ENCODE measurements at regions not wholly inside any gene's neighbourhood (a gene's known extent, or its start where the extent isn't known, plus 50 kb on each side); places are given as distances from the start of the nearest gene placed in this dataset.
A peak's percentile ranks its signal among the peaks of the same experiment; 100 is the strongest.
"Not testable (repeated sequence)": the region's sequence is repeated elsewhere in the genome, so short reads cannot be mapped to it uniquely, and the experiment has no call there.

DNA sequence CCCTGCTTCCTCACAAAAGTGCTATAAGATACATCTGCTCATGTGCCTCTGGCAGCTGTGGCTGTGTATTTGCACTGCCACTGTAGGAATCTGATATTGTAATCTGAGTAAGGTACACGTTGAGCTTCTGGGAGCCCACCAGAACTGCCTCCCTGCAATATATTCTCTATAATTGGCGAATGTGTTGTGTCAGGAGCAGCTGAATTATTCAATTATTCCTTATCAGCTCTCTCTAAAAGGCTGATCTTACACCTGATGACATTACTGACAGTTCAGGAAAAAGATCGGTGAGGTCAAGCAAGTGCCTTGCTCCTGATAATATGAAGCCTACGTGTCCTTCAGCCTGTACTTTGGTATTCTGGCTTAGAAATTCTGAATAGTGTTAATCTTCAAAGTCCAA lies 1015.0 kb downstream of the CDH9 start:
- H3K9me3 Mint-ChIP-seq, result peaks cover 0 to 11% (median 5%) of the 10 kb centered on the region in 9 donors
- H3K27me3 Mint-ChIP-seq, result no peaks in the 10 kb centered on the region
- no peak overlapping the region for H3K27ac Mint-ChIP-seq
- no peaks in the 10 kb centered on the region for H3K36me3 Mint-ChIP-seq
- no peak overlapping the region for H3K4me3 Mint-ChIP-seq
- POLR2A ChIA-PET, result no interaction called here
- DNase-seq, result no peak
- no peaks in the 10 kb centered on the region for H3K4me1 Mint-ChIP-seq
- ATAC-seq, result no peak

DNA sequence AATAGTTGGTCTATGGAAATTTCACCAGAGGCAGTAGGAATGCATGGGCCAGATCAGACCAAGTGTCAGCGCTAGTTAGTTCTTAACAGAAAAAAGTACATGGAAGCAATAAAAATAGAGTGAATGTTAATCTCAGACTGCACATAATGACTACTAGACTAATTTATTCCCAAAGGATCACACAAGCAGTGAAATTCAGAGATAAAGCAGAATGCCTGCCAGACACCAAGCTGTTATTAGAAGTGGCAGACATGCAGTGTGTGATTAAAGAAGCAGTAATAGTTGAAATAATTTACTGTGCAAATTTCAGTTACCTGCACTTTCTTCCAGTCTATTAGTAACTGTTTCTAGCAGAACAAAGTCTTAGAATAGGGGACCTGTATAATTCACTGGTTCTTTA lies 1024.2 kb downstream of the CDH9 start:
- no peak overlapping the region for H3K27ac Mint-ChIP-seq
- no peak overlapping the region for H3K4me3 Mint-ChIP-seq
- no peaks in the 10 kb centered on the region for H3K36me3 Mint-ChIP-seq
- no peaks in the 10 kb centered on the region for H3K4me1 Mint-ChIP-seq
- DNase-seq, result no peak
- no peak for ATAC-seq
- POLR2A ChIA-PET, result no interaction called here
- H3K27me3 Mint-ChIP-seq, result no peaks in the 10 kb centered on the region
- peaks cover 0 to 28% (median 6%) of the 10 kb centered on the region in 9 donors for H3K9me3 Mint-ChIP-seq

DNA sequence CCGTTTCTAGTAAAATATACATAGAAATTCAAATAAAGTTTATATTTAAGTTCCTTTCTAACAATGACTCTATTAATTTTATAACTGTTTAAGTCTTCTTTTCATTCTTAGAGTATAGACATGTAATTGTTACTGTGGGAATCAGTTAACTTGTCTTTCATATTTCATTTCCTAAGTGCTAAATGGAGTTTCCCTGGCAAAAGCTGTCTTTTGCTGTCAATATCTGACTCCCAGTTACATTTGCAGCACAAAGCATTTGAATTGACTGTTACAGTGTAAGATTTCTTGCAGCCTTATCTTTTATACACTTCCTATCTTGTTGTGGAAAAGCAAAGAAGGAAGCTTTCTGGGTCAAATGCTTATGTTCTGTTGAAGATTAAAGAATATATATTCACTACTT lies 1026.3 kb downstream of the CDH9 start:
- POLR2A ChIA-PET, result no interaction called here
- no peak for ATAC-seq
- H3K27ac Mint-ChIP-seq, result no peak overlapping the region
- peaks cover 0 to 28% (median 6%) of the 10 kb centered on the region in 9 donors for H3K9me3 Mint-ChIP-seq
- no peaks in the 10 kb centered on the region for H3K27me3 Mint-ChIP-seq
- H3K4me3 Mint-ChIP-seq, result no peak overlapping the region
- no peak for DNase-seq
- peaks cover 0 to under 1% (median 0%) of the 10 kb centered on the region in 3 donors for H3K36me3 Mint-ChIP-seq
- H3K4me1 Mint-ChIP-seq, result no peaks in the 10 kb centered on the region

DNA sequence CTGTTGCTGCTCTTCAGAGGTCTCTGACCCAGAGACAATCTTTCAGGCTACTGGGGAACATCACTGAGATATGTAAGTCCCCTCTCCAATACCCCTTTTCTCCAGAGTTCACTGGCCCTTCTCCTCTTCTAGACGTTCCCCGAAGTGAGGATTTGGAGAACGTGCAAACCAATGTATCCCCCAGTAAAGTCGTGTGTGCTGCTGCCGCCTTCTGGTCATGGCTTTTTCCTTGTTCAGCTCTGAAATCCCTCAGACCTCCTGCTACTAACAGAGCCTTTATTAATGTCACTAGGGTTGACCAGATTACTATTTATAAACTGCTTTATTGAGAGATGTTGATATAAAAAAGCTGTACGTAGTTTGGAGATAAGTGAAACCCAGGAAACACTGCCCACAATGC lies 1028.6 kb downstream of the CDH9 start:
- Mint-ChIP-seq H3K27me3 (no peaks in the 10 kb centered on the region), H3K4me1 (peaks cover 0 to 1% (median 0%) of the 10 kb centered on the region in 4 donors), H3K27ac (peak overlapping the region in 1 of 10 donors; percentile 2), H3K4me3 (no peak overlapping the region), H3K9me3 (peaks cover 0 to 25% (median 13%) of the 10 kb centered on the region in 9 donors), H3K36me3 (peaks cover 0 to 4% (median 0%) of the 10 kb centered on the region in 3 donors)
- POLR2A ChIA-PET, result no interaction called here
- ATAC-seq, result no peak
- DNase-seq, result no peak

DNA sequence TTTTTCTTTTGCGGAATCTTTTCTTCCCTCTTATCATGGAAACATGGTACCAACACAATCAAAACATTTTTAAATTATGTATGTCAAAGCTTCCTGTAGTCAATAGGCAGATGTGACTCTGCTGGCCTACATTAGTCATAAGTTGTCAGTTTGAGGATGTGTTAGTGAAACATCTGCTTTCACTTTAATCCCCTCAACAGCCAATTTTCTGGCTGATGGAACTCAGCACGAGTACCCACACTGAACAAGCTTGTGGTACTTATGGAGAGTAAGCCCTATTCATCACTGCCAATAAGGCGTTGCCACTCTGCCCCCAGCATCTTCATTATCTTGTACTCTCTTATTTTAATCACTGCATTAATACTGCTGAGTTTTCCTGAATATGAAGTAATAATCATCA lies 1034.4 kb downstream of the CDH9 start:
- Mint-ChIP-seq H3K4me3 (no peak overlapping the region), H3K36me3 (peaks cover 0 to 4% (median 0%) of the 10 kb centered on the region in 3 donors), H3K27ac (no peak overlapping the region), H3K9me3 (peaks cover 2 to 44% (median 13%) of the 10 kb centered on the region in 9 donors), H3K4me1 (peaks cover 0 to 1% (median 0%) of the 10 kb centered on the region in 4 donors), H3K27me3 (no peaks in the 10 kb centered on the region)
- ATAC-seq (no peak), DNase-seq (no peak)
- POLR2A ChIA-PET, result no interaction called here

DNA sequence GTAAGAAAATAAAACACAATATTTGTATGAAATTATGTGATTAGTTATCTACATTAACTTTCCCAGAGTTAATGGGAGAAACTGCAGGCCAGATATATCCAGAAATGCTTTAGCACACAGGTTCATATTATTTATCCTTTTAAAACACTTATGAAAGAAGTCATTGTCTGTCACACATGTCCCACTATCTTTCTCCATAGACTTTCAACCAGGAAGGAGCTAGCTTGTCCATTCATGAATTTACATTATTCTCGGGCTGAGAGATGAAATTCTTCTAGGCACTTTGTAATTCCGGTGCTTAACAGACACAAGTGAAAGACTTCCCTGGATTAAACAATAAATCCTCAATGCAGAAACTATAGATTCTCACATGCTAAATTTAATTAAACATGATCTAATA lies 1043.2 kb downstream of the CDH9 start:
- POLR2A ChIA-PET, result no interaction called here
- H3K27ac Mint-ChIP-seq, result no peak overlapping the region
- DNase-seq, result no peak
- no peaks in the 10 kb centered on the region for H3K36me3 Mint-ChIP-seq
- H3K4me1 Mint-ChIP-seq, result no peaks in the 10 kb centered on the region
- H3K4me3 Mint-ChIP-seq, result no peak overlapping the region
- ATAC-seq, result no peak
- H3K27me3 Mint-ChIP-seq, result no peaks in the 10 kb centered on the region
- peaks cover under 1 to 30% (median 8%) of the 10 kb centered on the region in 9 donors for H3K9me3 Mint-ChIP-seq

DNA sequence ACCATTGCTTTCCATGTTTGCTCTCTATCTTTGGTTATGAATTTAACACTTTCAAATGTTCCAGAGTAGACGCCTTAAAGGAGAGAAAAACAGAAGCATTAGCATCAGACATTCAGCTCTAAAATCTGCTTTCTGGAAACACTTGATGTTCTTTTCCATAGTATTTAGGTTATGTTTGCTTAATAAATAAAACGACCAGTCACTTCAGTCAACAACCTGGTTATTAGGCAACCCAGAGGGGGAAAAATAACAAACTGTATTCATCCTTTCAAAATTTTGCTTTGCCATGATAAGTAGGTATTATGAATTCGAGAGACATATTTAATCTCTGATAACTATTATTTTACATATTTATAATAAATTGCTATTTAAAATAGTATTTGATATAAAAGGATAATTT lies 1044.7 kb downstream of the CDH9 start:
- ATAC-seq (no peak), DNase-seq (no peak)
- H3K27me3 Mint-ChIP-seq, result no peaks in the 10 kb centered on the region
- POLR2A ChIA-PET, result no interaction called here
- H3K36me3 Mint-ChIP-seq, result no peaks in the 10 kb centered on the region
- H3K4me3 Mint-ChIP-seq, result no peak overlapping the region
- peaks cover 0 to 22% (median 10%) of the 10 kb centered on the region in 9 donors for H3K9me3 Mint-ChIP-seq
- no peaks in the 10 kb centered on the region for H3K4me1 Mint-ChIP-seq
- no peak overlapping the region for H3K27ac Mint-ChIP-seq

DNA sequence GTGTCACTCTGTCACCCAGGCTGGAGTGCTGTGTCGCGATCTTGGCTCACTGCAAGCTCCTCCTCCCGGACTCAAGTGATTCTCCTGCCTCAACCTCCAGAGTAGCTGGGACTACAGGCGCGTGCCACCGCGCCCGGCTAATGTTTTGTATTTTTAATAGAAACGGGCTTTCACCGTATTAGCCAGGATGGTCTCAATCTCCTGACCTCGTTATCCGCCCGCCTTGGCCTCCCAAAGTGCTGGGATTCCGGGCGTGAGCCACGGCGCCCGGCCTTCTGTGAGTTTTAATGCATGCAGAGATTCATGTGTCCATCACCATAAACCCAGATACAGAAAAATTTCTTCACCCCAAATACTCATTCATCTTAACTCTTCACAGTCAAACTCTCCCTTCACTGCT lies 1046.7 kb downstream of the CDH9 start:
- Mint-ChIP-seq H3K4me3 (no peak overlapping the region), H3K4me1 (no peaks in the 10 kb centered on the region), H3K27me3 (no peaks in the 10 kb centered on the region), H3K9me3 (peaks cover 0 to 26% (median 8%) of the 10 kb centered on the region in 9 donors), H3K27ac (no peak overlapping the region), H3K36me3 (no peaks in the 10 kb centered on the region)
- ATAC-seq (no peak), DNase-seq (no peak)
- POLR2A ChIA-PET, result no interaction called here

DNA sequence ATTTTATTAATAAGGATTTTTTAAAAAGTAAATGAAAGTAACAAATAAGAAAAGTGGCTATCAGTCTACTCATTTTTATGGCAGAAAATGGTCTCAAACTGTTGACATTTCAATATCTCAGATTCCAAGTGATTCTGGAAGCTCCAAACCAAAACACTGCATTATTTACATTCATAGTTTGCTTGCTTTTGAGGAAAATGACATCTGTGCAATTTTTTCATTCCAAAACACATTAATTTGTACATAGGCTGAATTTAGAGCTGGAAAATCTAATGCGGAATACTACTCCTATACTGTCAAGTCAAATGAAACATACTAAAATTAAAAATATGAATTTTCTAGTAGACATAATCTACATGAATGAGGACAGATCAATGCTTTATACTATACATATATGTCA lies 1047.6 kb downstream of the CDH9 start:
- Mint-ChIP-seq H3K27ac (no peak overlapping the region), H3K9me3 (peaks cover 0 to 23% (median 8%) of the 10 kb centered on the region in 9 donors), H3K4me3 (no peak overlapping the region), H3K27me3 (no peaks in the 10 kb centered on the region), H3K36me3 (no peaks in the 10 kb centered on the region), H3K4me1 (no peaks in the 10 kb centered on the region)
- DNase-seq (no peak), ATAC-seq (no peak)
- POLR2A ChIA-PET, result no interaction called here

DNA sequence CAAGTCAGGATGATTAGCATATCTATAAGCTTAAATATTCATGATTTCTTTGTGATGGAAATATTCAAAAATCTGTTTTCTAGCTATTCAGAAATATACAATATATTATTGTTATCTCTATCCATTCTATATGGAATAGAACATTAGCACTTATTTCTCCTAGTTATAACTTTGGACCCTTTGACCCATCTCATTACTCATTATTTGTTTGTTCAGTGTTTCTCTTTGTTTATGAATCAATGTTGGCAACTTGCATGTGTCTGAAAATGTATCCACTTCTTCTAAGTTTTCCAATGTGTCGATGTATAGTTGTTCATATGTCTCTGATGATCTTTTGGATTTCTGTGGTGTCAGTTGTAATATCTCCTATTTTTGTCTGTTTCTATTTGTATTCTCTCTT lies 1059.3 kb downstream of the CDH9 start:
- no peak for DNase-seq
- Mint-ChIP-seq H3K4me3 (no peak overlapping the region), H3K4me1 (no peaks in the 10 kb centered on the region), H3K27ac (no peak overlapping the region), H3K27me3 (no peaks in the 10 kb centered on the region), H3K9me3 (peaks cover 0 to 27% (median 8%) of the 10 kb centered on the region in 9 donors), H3K36me3 (peaks cover 0 to 2% (median 0%) of the 10 kb centered on the region in 3 donors)
- no peak for ATAC-seq
- POLR2A ChIA-PET, result no interaction called here

DNA sequence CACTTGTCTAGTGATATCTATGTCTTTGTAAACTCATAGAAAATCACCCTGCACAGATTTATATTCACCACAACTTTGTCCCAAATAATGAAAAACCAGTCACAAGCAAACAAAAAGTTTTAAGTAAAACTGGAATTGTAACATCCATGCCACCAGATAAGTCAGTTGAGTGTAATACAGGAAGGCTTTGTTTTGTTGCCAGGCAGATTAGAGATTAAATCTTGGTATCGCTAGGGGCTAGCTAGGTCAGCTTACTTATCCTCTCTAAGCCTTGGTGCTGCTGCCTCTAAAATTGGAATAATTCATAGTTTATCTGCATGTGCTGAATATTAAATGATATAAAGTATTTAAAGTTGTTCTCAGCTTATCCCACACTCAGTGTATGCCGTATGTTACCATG lies 1062.5 kb downstream of the CDH9 start:
- POLR2A ChIA-PET, result no interaction called here
- Mint-ChIP-seq H3K9me3 (peaks cover 0 to 35% (median 8%) of the 10 kb centered on the region in 9 donors), H3K27me3 (no peaks in the 10 kb centered on the region), H3K4me3 (no peak overlapping the region), H3K27ac (no peak overlapping the region), H3K4me1 (no peaks in the 10 kb centered on the region), H3K36me3 (peaks cover 0 to 2% (median 0%) of the 10 kb centered on the region in 3 donors)
- DNase-seq (no peak), ATAC-seq (no peak)

DNA sequence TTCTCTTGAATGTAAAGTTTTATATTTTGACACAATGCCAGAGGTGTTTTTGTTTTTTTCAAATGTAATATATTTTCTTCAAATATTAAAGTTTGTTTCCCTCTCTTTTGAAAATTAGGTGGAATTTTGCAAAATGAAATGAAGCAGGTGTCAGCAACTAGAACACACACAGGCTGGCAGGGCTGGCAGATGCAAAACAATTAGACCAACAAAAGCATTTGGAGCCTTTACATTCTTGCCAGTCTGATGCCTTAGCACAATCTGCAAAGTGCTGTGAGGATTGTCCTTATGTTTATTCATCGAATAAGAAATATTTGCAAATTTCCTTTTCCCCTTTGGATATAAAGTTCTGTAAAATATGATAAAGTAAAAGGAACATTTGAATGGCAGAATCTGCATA lies 1063.9 kb downstream of the CDH9 start:
- POLR2A ChIA-PET, result no interaction called here
- no peaks in the 10 kb centered on the region for H3K4me1 Mint-ChIP-seq
- H3K9me3 Mint-ChIP-seq, result peaks cover 0 to 31% (median 8%) of the 10 kb centered on the region in 9 donors
- ATAC-seq, result no peak
- H3K27ac Mint-ChIP-seq, result no peak overlapping the region
- no peak for DNase-seq
- no peaks in the 10 kb centered on the region for H3K27me3 Mint-ChIP-seq
- H3K4me3 Mint-ChIP-seq, result no peak overlapping the region
- peaks cover 0 to 2% (median 0%) of the 10 kb centered on the region in 3 donors for H3K36me3 Mint-ChIP-seq

DNA sequence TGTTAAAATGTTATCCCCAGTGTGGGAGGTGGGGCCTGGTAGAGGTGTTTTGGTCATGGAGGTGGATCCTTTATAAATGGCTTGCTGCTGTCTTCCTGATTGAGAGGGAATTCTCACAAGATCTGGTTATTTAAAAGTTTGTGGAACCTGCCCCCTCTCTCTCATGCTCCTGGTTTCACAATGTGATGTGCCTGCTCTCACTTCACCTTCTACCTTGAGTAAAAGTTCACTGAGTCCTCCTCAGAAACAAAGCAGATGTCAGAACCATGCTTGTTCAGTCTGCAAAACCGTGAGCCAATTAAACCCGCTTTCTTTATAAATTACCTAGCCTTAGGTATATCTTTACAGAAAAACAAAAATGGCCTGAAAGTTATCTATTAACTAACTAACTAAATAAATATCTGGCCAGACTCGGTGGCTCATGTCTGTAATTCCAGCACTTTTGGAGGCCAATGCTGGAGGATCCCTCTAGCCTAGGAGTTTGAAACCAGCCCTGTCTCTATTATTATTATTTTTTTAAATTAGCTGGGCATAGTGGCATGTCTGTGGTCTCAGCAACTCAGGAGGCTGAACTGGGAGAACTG lies 1067.4 kb downstream of the CDH9 start:
- H3K9me3 Mint-ChIP-seq, result peaks cover 0 to 37% (median 10%) of the 10 kb centered on the region in 9 donors
- no peak overlapping the region for H3K4me3 Mint-ChIP-seq
- no peak for ATAC-seq
- no peak for DNase-seq
- POLR2A ChIA-PET, result no interaction called here
- H3K36me3 Mint-ChIP-seq, result peaks cover 0 to 4% (median 2%) of the 10 kb centered on the region in 3 donors
- H3K4me1 Mint-ChIP-seq, result no peaks in the 10 kb centered on the region
- H3K27me3 Mint-ChIP-seq, result no peaks in the 10 kb centered on the region
- no peak overlapping the region for H3K27ac Mint-ChIP-seq

DNA sequence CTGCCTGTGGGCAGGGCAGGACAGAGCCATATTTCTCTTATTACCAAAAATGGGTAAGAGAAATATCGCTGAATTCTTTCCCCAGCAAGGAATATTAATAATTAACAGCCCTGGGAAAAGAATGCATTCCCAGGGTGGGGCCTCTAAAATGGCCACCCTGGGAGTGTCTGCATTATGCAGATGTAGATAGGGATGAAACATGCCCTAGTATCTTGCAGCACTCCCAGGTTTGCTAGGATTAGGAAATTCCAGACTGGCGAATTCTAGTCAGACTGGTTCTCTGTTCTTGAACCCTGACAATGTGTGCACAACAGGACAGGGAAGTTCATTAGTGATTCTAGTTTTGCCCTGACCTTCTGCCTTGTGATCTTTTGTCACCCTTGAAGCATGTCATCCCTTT lies 1069.3 kb downstream of the CDH9 start:
- H3K4me1 Mint-ChIP-seq, H3K4me3 Mint-ChIP-seq, H3K36me3 Mint-ChIP-seq, ATAC-seq, POLR2A ChIA-PET, DNase-seq, H3K27ac Mint-ChIP-seq, H3K27me3 Mint-ChIP-seq: not testable (repeated sequence)
- H3K9me3 Mint-ChIP-seq, result peaks cover 0 to 40% (median 11%) of the 10 kb centered on the region in 9 donors

Data from naive thymus-derived CD8-positive, alpha-beta T cell (primary cell).